Stimulated activated naive B cell treated with anti-CD40 and anti-IgM and Interleukin-4, amounts not matched to agents 10 μg/mL and 1 μg/mL and 100 μg/mL, for 72 hours (primary cell): ENCODE measurements at regions not wholly inside any gene's neighbourhood (a gene's known extent, or its start where the extent isn't known, plus 50 kb on each side); places are given as distances from the start of the nearest gene placed in this dataset.
A peak's percentile ranks its signal among the peaks of the same experiment; 100 is the strongest.

Experiments used
- ATAC-seq, 2 donors: fragments of 150-1000 bp; cut with Tn5 transposase; replicated peaks; 2 replicates each; pipeline ENCODE4 v1.10.0; 2021; ENCODE audit warnings: moderate library complexity in 1 of 2
- DNase-seq: peaks from one replicate; pipeline ENCODE4 v3.0.0; 2021
- H3K27ac Mint-ChIP-seq: one replicate; pipeline ENCODE4 v1.8.0; 2022; ENCODE audit warnings: mild to moderate bottlenecking, mixed read lengths
- H3K27me3 Mint-ChIP-seq, 2 donors: one replicate each; pipeline ENCODE4 v1.8.0; 2022; ENCODE audit warnings: mixed read lengths in 2 of 2
- H3K36me3 Mint-ChIP-seq, 2 donors: one replicate each; pipeline ENCODE4 v1.8.0; 2022; ENCODE audit warnings: mixed read lengths in 2 of 2, mild to moderate bottlenecking in 1 of 2
- H3K4me1 Mint-ChIP-seq, 2 donors: one replicate each; pipeline ENCODE4 v1.8.0; 2022; ENCODE audit warnings: mixed read lengths in 2 of 2, mild to moderate bottlenecking in 1 of 2
- H3K4me3 Mint-ChIP-seq, 2 donors: one replicate each; pipeline ENCODE4 v1.8.0; 2022; ENCODE audit warnings: mild to moderate bottlenecking in 2 of 2, mixed read lengths in 2 of 2, moderate library complexity in 1 of 2
- H3K9me3 Mint-ChIP-seq, 2 donors: one replicate each; pipeline ENCODE4 v1.8.0; 2022; ENCODE audit warnings: mixed read lengths in 2 of 2, mild to moderate bottlenecking in 1 of 2

GRCh38 chr5:16013334-16014065 lies 166.1 kb downstream of the MARCHF11 start:
- Mint-ChIP-seq H3K36me3 (no peaks in the 10 kb centered on the region), H3K27me3 (no peaks in the 10 kb centered on the region), H3K4me1 (no peaks in the 10 kb centered on the region), H3K9me3 (peaks cover 9 to 13% of the 10 kb centered on the region in 2 donors), H3K4me3 (no peak overlapping the region), H3K27ac (no peak overlapping the region)
- no peak for ATAC-seq
- DNase-seq: no peak

DNA sequence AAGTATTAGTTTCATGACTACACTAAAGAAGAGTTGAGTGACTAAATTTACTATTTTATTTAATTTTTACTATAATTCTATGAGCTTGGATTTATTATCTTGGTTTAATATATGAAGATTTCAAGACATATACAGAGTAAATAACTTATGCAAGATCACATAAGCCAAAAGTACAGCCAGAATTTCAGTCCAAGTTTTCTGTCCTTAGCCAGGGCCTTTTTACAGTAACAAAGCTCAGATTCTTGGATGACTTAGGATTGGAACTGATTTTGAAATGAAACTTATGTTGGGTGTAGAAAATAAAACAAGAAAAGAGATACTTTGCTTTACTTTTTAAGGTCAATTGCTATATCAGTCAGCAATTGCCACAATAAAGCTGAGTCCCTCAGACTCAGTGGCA lies 170.3 kb downstream of the MARCHF11 start:
- Mint-ChIP-seq H3K27ac (no peak overlapping the region), H3K27me3 (no peaks in the 10 kb centered on the region), H3K4me3 (no peak overlapping the region), H3K4me1 (no peaks in the 10 kb centered on the region), H3K36me3 (no peaks in the 10 kb centered on the region), H3K9me3 (peaks cover 11 to 17% of the 10 kb centered on the region in 2 donors)
- ATAC-seq (no peak), DNase-seq (no peak)

GRCh38 chr5:16007750-16008415 lies 171.7 kb downstream of the MARCHF11 start:
- Mint-ChIP-seq H3K4me1 (no peaks in the 10 kb centered on the region), H3K27me3 (no peaks in the 10 kb centered on the region), H3K27ac (no peak overlapping the region), H3K4me3 (no peak overlapping the region), H3K36me3 (no peaks in the 10 kb centered on the region), H3K9me3 (peaks cover 16 to 22% of the 10 kb centered on the region in 2 donors)
- no peak for ATAC-seq
- no peak for DNase-seq

GRCh38 chr5:16005225-16005624 lies 174.4 kb downstream of the MARCHF11 start:
- Mint-ChIP-seq H3K9me3 (peaks cover 21 to 22% of the 10 kb centered on the region in 2 donors), H3K36me3 (no peaks in the 10 kb centered on the region), H3K27ac (no peak overlapping the region), H3K4me1 (no peaks in the 10 kb centered on the region), H3K4me3 (no peak overlapping the region), H3K27me3 (no peaks in the 10 kb centered on the region)
- no peak for ATAC-seq
- DNase-seq: no peak

- no peaks in the 10 kb centered on the region for H3K27me3 Mint-ChIP-seq
- peaks cover 10 to 13% of the 10 kb centered on the region in 2 donors for H3K9me3 Mint-ChIP-seq
- no peak for DNase-seq
- H3K4me3 Mint-ChIP-seq: no peak overlapping the region
- no peaks in the 10 kb centered on the region for H3K4me1 Mint-ChIP-seq
- no peaks in the 10 kb centered on the region for H3K36me3 Mint-ChIP-seq
- no peak overlapping the region for H3K27ac Mint-ChIP-seq
- ATAC-seq: no peak
These were observed 179.5 kb downstream of the MARCHF11 start for GRCh38 chr5:16000056-16000455.

GRCh38 chr5:15995341-15996052 lies 184.1 kb downstream of the MARCHF11 start:
- Mint-ChIP-seq H3K36me3 (no peaks in the 10 kb centered on the region), H3K9me3 (peaks cover 11 to 21% of the 10 kb centered on the region in 2 donors), H3K27ac (no peak overlapping the region), H3K4me3 (no peak overlapping the region), H3K27me3 (no peaks in the 10 kb centered on the region), H3K4me1 (no peaks in the 10 kb centered on the region)
- DNase-seq (no peak), ATAC-seq (peak in 1 of 2 donors; percentile 25)

GRCh38 chr5:15993919-15994318 lies 185.7 kb downstream of the MARCHF11 start:
- ATAC-seq: no peak
- no peaks in the 10 kb centered on the region for H3K36me3 Mint-ChIP-seq
- H3K27me3 Mint-ChIP-seq: no peaks in the 10 kb centered on the region
- no peak for DNase-seq
- no peak overlapping the region for H3K27ac Mint-ChIP-seq
- no peaks in the 10 kb centered on the region for H3K4me1 Mint-ChIP-seq
- H3K4me3 Mint-ChIP-seq: no peak overlapping the region
- H3K9me3 Mint-ChIP-seq: peaks cover 11 to 23% of the 10 kb centered on the region in 2 donors

DNA sequence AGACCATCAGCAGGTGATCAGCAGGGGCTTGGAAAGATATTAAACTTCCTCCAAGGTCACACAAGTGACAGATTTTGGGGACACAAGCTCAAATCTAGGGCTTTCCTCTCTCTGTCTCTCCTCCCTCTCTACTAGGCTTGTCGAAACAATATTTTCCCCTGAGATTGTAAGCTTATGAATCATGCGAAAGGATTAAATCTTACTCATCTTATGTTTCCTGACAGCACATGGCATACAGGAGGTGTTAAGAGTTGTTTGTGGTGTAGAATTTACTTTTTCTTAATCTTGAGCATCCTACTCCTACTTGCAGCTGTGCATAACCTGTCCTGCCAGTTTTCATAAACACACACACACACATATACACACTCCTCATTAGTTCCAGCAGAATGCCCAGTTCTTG lies 186.3 kb downstream of the MARCHF11 start:
- Mint-ChIP-seq H3K27ac (no peak overlapping the region), H3K36me3 (no peaks in the 10 kb centered on the region), H3K9me3 (peaks cover 11 to 21% of the 10 kb centered on the region in 2 donors), H3K4me3 (no peak overlapping the region), H3K27me3 (no peaks in the 10 kb centered on the region), H3K4me1 (no peaks in the 10 kb centered on the region)
- DNase-seq (no peak), ATAC-seq (no peak)

- Mint-ChIP-seq H3K4me3 (no peak overlapping the region), H3K9me3 (peaks cover 14 to 21% of the 10 kb centered on the region in 2 donors), H3K36me3 (no peaks in the 10 kb centered on the region), H3K27ac (no peak overlapping the region), H3K27me3 (no peaks in the 10 kb centered on the region), H3K4me1 (no peaks in the 10 kb centered on the region)
- ATAC-seq: no peak
- DNase-seq: no peak
These were observed 186.7 kb downstream of the MARCHF11 start for GRCh38 chr5:15992918-15993317.

DNA sequence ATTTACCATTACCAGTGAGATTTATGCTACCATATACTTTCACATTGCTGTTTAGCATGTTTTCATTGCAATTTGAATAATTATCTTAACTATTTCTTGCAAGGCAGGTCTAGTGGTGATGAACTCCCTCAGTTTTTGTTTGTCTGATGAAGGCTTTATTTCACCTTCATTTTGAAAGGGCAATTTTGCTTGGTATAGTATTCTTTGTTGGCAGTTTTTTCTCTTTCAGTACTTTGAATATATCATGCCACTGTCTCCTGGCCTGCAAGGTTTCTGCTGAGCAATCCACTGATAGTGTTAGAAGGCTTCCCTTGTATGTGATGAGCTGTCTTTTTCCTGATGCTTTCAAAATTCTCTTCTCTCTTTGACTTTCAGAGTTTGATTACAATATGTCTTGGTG lies 188.0 kb downstream of the MARCHF11 start:
- DNase-seq (no peak), ATAC-seq (no peak)
- Mint-ChIP-seq H3K36me3 (no peaks in the 10 kb centered on the region), H3K27me3 (no peaks in the 10 kb centered on the region), H3K4me1 (no peaks in the 10 kb centered on the region), H3K27ac (no peak overlapping the region), H3K9me3 (peaks cover 16 to 21% of the 10 kb centered on the region in 2 donors), H3K4me3 (no peak overlapping the region)
